Activated CD4-positive, alpha-beta T cell treated with anti-CD3 and anti-CD28 coated beads, Interleukin-2, Interleukin-6, amounts not matched to agents 100 ng/mL and 50 ng/mL, durations not matched to agents 16 hours and 8 hours (primary cell): ENCODE measurements at regions not wholly inside any gene's neighbourhood (a gene's known extent, or its start where the extent isn't known, plus 50 kb on each side); places are given as distances from the start of the nearest gene placed in this dataset.
"Not testable (repeated sequence)": the region's sequence is repeated elsewhere in the genome, so short reads cannot be mapped to it uniquely, and the experiment has no call there.

ENCODE experiments used
- DNase-seq: peaks from one replicate; pipeline ENCODE4 v3.0.0-alpha.2; 2020

DNA sequence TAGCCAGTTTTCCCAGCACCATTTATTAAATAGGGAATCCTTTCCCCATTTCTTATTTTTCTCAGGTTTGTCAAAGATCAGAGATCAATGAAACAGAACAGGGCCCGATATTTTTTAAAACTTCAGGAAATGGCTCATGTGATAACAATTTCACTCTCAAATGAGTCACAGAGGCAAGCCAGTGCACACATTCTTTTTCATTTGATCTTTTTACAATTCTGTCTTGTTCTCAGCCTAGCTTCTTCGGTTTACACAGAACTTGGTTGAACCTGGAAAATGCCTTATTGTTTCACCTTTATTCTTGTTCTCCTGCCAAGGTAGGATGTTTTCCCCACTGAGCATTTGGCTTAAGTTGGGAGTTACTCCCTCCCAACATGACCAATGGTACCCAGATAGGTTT lies 258.9 kb downstream of the COL12A1 start:
- DNase-seq = no peak

DNA sequence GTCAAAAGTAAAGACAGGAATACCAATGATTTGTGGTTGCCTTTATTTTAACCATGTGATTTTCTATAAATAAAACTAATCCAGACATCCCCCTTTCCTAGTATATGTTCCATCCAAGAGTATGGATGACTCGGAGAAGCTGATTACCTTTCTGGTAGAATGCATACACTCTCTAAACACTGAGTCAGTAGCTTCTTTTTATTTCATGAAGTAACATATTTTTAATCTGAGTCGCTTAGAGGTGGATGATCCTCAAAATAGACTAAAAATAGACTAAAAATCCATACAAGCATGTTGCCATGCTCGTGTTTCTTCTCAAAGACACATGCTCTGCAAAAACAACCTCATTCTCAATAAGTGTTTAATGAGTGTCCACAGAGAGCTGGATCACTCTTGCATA lies 263.7 kb downstream of the COL12A1 start:
- no peak for DNase-seq

DNA sequence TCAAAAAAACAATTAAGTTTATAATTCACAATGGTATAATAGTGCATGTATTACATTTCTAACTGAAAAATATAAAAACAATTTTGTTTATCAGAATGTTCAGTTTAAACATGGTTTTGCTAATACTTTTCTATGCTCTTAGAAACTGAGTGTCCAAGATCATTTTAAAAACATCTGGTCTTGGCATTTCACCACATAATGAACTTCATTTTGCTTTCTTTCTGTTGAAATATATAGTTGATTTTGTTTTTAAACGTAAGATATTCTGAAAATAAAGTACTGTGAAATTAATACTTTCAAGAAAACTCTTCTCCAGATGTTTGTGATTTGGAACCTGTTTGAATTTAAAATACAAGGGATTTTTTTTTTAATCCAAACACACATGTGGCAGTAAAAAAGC lies 264.4 kb downstream of the COL12A1 start:
- no peak for DNase-seq

DNA sequence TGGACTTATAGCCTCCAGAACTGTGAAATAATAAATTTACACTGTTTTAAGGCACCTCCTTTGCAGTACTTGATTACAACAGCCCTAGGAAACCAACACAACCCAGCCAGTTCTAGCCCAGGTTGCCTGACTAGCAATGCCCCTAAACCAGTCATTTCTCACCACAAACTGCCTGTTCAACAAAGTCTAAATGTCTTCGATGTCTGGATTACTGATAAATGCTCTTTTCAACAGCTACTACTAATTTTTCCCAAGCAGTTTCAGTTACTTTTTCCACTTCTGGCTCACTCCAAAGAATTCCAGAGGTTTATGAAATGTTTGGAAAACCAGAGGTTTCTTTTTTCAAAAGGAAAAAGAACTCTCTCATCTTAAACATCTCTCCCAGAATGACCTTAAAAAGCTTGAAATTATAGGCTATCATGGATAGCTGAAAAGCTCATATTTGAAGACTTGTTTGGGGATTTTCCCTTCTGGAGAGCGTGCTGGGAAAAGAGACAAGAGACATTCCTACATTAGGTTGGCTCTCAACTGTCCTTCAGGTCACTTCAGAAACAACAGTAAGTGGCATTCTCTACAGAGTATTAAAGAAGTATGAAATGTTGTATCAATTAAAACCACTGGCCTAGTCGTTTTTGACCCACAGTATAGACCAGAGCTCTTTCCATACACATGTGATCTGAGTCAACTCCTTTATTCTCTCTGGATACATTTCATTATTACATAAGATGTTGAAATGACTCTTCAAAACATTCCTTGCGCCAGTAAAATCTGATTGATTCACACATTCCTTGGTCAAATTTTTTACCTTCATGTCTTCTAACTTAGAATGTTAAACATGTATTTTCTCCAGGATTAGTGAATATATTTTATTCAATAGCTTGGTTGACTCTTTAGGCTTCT lies 265.9 kb downstream of the COL12A1 start:
- DNase-seq = no peak

DNA sequence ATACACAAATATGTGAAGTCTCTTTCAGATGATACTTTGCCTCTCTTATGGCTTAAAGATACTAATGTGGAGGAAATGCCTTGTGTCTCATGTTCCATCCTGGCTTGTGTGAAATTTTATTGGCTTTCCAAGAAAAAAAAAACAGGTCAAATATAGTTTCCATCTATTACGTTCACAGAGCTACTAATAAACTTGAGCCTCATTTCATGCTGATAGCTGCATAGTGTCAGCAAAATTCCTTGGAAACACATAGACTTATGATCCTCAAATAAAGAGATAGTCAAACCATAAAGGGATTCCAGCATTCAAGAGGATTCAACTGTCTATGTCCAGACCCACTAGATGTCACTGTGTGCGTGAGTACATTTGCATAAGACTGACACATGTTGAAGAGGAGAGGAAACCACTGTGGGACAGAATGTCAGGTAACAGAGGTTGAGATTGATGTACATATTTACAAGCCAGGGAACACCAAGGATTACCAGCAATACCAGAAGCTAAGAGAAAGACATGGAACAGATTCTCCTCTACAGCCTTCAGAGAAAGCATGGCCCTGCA lies 266.6 kb downstream of the COL12A1 start:
- DNase-seq = no peak

DNA sequence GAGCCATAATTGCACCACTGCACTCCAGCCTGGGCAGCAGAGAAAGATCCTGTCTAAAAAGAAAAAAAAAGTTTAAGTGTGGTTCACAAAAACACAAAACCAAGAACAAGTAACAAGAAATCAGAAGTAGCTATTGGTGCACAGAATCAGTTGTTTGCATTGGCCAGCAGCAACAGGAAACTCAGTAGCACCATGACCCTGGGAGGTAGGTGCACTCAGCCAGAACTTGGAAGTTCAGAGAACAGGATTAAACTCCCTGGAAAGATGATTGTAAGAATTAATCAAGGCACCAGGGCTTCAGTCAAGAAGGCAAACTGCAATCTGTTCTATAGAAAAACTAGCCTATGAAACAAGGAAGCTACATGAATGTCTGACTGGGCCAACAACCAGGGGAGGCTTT lies 267.9 kb downstream of the COL12A1 start:
- no peak for DNase-seq

DNA sequence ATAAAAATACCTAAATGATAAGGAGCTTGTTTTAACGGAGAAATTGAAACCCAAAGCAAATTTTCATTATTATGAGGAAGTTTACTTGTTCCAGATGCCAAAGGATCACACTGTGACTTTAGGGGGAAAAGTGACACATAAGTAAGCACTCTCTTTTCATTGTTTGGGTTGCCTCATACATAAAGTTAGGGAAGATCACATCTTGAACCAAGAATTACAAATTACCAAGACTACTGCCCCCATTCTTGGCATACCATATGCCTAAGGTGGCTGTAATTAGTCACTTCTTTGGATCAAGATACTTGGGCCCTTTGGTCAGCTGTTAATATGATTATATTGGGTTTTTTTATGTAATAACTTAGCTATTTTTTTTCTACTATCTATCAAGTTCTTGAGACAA lies 269.0 kb downstream of the COL12A1 start:
- no peak for DNase-seq

DNA sequence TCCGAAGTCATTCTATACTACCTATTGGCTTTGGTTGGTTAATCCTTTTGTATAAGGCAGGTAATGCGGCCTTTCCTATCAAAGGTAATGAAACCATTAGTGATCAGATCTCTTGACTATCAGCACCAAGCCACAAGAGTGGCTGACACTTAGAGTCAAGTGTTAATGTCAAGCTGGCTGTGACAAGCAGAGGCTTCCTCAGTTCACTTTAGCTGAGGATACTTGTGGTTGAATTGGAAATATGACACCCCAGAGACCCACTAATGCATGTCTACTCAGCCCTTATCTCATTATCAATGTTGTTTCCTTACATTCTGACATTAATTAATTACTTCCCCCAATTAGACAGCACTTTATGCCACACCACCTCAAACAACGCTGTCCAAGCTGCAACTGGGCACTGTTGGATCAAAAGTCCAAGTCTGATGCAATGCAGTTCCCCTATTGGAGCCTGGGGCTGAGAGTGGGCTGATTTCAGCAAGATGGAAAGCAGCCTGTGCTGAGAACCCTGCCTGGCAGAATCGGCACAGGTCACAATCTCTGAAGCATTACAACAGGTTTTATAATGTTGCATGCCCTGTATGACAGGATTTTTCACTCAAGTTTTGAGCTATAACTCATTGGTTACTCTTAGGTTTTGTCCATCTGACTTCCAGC lies 273.5 kb downstream of the COL12A1 start:
- DNase-seq = no peak

DNA sequence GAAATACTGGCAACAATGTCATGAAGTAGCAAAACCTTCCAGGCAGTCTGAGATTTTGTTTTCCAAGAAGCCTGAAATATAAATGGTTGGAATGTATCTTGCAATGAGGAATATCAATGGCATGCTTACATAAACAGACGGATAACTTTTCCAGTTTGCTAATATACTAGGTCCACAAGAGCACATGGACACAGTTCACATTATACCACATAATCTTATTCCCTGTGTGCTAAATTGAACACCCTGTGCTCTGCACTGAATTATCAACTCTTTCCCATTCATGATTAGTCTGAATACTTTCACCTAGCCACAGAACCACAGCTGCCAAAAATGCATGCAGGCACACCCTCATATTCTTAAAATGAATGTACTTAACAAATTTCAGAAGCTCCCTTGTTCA lies 274.3 kb downstream of the COL12A1 start:
- DNase-seq = no peak

DNA sequence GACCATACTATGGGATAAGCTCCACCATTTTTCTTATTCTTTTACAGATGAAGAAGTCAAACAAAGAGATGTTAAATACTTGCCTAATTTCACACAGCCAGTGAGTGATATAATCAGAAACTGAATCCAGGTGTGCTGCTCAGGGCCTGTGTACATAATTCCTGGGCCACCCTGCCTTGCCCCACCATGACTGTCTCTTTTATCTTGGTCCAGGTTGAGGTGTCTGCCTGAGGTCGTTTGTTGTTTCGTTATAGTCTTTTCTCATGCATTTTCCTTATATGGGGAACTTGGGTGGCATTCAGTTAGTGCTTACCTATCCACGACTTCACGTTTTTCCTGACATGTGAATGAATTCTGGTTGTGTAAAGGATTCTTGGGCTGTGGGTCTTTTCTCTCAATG lies 277.6 kb downstream of the COL12A1 start:
- DNase-seq = no peak

DNA sequence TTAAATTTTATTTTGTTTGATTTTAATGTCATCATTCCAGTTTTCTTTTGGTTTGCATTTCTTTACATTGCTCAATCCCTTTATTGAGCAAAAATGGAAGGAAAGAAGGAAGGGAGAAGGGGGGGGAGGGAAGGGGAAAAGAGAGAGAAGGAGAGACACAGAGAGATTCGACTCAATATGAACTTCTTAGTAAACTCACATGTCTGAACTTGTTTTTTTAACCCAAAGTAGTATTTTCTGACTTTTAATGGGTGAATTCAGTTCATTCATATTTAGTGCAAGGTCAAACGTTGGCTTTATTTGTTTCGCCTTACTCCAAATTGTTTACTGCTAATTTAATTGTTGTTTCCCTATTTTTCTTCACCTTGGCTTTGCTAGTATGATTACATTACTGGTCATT lies 278.6 kb downstream of the COL12A1 start:
- no peak for DNase-seq

DNA sequence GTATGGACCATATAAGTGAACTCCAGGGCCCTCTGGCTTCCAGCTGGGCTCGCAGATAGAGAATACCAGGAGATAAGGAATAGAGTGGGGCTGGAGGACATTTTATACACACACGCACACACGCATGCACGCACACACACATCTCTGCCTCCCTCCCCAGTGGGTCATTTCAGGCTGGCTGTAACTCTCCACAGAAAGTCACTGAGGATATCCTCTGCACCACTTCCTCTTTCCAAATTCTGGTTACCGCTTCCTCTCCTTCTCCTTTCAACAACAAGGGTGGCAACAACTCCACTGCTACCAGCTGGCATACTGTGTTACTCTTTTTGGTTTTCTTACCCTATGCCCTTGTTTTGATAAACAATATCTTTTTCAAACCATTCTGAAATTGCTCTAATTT lies 280.2 kb downstream of the COL12A1 start:
- DNase-seq = no peak

DNA sequence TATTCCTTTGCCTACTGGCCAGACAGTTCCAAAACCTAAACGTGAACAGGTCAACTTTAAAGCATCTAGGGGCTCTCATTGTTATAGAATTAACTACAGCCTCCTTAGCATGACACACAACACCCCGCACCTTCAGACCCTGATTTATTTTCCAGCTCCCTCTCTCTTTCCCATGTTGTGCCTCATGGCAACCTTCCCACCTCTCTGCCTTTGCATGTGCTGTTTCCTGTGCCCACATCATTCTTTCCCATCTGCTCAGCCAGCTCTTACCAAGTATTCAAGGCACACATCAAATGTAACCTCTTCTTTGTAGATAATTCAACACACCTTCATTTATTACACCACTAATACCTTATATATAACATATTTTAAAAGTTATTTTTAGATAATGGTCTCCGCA lies 291.0 kb downstream of the COL12A1 start:
- DNase-seq = no peak

DNA sequence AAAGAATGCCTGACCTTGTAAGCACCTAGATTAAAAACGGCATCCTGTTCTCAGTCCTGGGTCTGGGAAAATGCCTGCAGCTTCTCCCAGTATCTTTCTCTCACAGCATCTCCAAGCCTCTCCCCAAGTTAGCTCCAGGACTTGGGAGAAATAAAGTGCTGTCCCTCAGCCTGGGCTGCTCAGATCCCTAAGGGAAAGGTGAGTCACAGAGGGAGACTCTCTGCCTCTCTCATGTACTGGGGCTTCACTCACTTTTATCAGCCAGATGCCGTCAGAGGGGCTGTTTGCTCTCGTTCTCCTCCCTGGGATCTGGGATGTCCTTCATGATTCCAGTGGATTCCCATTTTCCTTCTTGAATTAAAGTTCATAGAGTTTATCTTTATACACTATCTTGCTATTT lies 293.6 kb downstream of the COL12A1 start:
- no peak for DNase-seq

DNA sequence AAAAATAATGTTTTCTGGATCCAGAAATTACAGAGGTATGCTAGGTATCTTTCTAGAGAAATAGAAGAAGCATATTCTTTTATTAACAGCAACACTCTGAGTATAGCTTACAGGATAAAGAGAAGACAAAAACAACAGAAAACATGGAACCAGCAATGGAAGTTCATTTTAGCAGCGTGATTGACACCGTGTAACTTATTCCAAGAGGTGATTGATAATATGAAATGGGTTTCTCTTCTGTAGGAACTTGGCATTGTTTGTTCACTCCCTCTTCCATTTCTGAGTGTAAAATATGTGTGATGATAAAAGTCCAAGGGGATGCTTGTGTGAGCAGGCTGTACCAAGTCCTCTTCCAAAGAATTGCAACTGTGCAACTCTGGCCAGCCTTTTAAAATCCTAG lies 303.0 kb downstream of the COL12A1 start:
- DNase-seq = no peak

DNA sequence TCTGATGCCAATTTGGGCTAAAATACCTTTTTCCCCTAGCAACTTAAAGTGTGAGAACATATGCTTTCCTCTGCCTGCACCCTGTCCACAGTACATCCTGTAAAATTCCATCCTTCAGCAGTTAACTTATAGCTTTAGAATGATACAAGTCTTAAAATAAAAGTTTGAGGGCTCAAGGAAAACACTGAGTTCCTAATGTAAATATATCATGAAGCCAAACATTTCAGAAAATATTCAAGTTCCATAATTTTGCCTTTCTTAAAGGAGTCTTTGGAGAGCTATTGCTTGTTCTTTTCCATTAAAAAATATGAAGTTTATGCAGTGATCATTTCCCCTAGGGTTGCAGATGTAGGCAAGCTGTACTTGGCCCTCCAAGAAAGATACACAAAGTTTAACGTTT lies 303.8 kb downstream of the COL12A1 start:
- no peak for DNase-seq

DNA sequence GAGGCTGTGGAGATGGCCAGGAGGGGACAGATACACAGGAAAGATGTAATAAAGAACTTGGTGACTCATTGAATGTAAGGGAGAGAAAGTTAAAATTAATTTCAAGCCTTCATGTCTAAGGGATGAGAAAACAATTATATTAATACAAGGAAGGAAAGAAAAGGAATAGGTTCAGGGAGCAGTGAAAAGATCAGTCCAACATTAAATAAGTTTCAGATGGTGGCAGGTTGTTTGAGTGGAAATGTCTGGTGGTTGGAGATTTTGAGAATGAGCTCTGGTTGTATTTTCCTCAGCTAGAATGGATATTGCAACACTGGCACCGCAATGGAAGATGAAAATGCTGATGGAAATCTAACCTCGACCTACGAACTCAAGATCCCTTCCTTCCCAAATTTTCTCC lies 304.3 kb downstream of the COL12A1 start:
- no peak for DNase-seq

DNA sequence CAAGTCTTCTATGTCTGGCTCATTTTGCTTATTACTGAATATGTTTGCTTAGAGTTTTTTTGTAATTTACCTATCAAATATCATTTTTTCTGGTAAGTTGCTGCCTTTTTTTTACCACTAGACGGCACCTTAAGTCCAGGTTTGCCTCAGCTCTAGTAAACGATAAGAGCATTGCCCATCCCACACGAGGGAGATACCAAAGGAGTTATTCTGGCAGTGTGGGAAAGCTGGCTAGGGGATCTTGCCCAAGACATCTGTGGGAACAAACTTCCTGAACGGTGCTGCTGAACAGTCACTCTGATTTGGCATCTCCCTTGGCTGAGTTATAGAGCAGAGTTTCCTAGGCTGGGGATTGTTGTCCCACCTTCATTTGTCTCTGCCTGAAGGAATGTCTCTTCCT lies 306.4 kb downstream of the COL12A1 start:
- DNase-seq = no peak

DNA sequence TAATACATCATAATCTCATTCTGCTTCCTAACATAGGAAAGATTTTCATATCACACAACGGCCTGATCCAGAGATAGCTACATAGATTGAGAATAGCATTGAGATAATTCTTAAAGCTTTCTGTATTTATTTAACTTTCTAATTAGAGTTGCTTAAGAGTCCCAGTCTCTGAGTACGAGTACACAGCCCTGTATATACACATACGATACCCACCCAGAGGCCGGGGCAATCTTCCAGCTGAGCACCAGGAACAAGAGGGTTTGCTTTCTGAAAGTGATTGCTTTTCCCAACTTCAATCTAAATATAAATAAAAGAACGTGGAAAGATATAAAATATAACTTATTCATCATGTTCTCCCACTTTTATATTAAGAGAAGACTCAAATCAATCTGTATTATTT lies 313.8 kb downstream of the COL12A1 start:
- no peak for DNase-seq

DNA sequence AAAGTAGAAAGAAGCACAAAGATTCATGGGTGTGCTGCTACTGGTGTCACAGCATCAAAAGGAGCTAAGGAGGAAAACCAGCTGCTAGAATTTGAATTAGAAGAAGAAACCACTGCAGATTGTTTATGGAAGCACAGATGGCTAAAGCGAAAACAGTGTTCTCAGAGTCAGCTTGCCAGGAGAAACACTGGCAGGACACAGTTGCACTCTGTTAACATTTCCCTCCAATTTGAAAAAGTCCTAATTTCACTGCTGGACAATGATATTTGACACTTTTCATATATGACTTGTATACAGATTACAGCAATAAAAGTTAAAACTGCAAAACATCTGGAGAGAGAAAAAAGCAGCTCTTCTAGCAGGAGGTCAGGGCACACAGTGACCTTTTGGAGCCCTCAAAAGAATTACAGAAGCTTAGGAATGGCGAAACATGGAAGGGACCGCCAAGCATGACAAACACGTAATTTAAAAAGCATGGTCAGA lies 314.5 kb downstream of the COL12A1 start:
- DNase-seq = no peak

DNA sequence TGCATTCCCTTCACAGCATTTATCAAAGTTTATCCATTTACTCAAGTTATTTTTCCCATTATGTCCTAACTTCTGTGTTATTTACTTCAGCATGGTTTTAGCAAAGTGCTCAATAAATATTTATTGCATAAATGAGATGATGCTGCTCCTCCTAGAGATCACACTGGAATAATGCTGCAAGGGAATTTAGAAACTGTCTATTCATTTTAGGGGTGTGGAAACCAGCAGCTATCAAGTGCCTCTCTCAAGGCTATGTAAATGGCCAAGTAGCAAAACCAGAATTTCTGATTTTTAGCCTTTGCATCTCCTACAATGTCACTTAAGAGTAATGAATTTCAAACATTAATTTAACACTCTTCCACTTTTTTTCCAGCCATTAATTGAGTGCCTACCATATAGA lies 316.2 kb downstream of the COL12A1 start:
- DNase-seq = no peak

DNA sequence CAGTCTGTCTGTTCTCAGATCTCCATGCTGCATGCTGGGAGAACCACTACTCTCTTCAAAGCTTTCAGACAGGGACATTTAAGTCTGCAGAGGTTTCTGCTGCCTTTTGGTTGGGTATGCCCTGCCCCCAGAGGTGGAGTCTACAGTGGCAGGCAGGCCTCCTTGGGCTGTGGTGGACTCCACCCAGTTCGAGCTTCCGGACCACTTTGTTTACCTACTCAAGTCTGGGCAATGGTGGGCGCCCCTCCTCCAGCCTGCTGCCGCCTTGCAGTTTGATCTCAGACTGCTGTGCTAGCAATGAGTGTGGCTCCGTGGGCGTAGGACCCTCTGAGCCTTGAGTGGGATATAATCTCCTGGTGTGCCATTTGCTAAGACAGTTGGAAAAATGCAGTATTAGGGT lies 317.1 kb downstream of the COL12A1 start:
- not testable (repeated sequence) for DNase-seq

DNA sequence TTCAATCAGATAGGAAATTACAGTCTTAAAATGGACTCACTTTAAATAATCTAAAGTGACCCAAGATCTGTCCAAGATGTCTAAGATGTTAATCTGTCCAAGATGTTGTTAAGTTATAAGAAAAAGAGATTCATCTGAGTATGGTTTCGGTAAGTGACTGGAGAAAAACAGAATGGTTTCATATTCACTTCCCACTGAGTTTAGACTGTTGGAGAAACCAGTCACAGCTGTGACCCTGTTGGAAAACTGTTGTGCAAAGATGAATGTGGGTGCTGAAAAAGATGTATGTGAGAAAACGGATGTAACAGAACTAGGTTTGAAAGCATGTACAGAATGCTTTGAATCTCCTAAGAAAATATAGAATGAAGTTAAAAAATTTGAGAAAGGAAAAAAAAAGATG lies 325.9 kb downstream of the COL12A1 start:
- DNase-seq = no peak

DNA sequence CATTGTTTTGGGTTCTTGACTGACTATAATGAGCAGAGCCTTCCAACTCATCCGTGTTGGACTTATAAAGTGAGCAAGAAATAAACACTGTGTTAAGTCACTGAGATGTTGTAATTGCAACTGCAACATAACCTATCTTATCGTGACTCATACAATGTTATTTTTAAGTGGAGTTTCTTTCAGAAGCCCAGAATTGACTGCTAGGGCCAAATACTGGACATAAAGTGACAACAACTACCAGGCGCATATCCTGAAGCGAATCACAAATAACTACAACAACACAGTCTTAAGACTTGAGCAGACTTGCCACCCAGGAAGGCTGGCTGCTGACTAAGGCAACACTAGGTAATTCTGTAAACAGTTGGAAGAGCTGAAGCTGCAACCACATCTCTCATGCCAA lies 326.6 kb downstream of the COL12A1 start:
- DNase-seq = no peak
